ENCODE measurements at regions not wholly inside any gene's neighbourhood (a gene's known extent, or its start where the extent isn't known, plus 50 kb on each side); places are given as distances from the start of the nearest gene placed in this dataset.

- H3K4me3 ChIP-seq (ENCODE audit: low read depth, low read length) = no peak overlapping the region
- no peak for DNase-seq (ENCODE audit: low read depth)
- TF ChIP-seq CTCF (IDR thresholded peaks at IDR 0.05; ENCODE audit: insufficient read depth, low read depth, low read length) = no peak
Observed at GRCh38 chr1:169027607-169028320, 78.7 kb upstream of the ATP1B1 start.

GRCh38 chr1:169031566-169032224 is 74.8 kb upstream of the ATP1B1 start:
- H3K4me3 ChIP-seq (ENCODE audit: low read depth, low read length) = no peak overlapping the region
- DNase-seq (ENCODE audit: low read depth) = peak; percentile 16
- no peak for TF ChIP-seq CTCF (IDR thresholded peaks at IDR 0.05; ENCODE audit: insufficient read depth, low read depth, low read length)

- no peak overlapping the region for H3K4me3 ChIP-seq (ENCODE audit: low read depth, low read length)
- no peak for TF ChIP-seq CTCF (IDR thresholded peaks at IDR 0.05; ENCODE audit: insufficient read depth, low read depth, low read length)
- DNase-seq (ENCODE audit: low read depth) = no peak
Observed at GRCh38 chr1:169041366-169041765, 65.1 kb upstream of the ATP1B1 start.

- TF ChIP-seq CTCF (IDR thresholded peaks at IDR 0.05; ENCODE audit: insufficient read depth, low read depth, low read length) = no peak
- no peak overlapping the region for H3K4me3 ChIP-seq (ENCODE audit: low read depth, low read length)
- no peak for DNase-seq (ENCODE audit: low read depth)
Observed at GRCh38 chr1:169042377-169042776, 64.1 kb upstream of the ATP1B1 start.

GRCh38 chr1:169043823-169044222 is 62.7 kb upstream of the ATP1B1 start:
- TF ChIP-seq CTCF (IDR thresholded peaks at IDR 0.05; ENCODE audit: insufficient read depth, low read depth, low read length) = no peak
- no peak overlapping the region for H3K4me3 ChIP-seq (ENCODE audit: low read depth, low read length)
- no peak for DNase-seq (ENCODE audit: low read depth)

- DNase-seq (ENCODE audit: low read depth) = no peak
- no peak overlapping the region for H3K4me3 ChIP-seq (ENCODE audit: low read depth, low read length)
- TF ChIP-seq CTCF (IDR thresholded peaks at IDR 0.05; ENCODE audit: insufficient read depth, low read depth, low read length) = no peak
Observed at GRCh38 chr1:169044296-169044695, 62.2 kb upstream of the ATP1B1 start.
